ENCODE measurements at regions not wholly inside any gene's neighbourhood (a gene's known extent, or its start where the extent isn't known, plus 50 kb on each side); places are given as distances from the start of the nearest gene placed in this dataset.
A peak's percentile ranks its signal among the peaks of the same experiment; 100 is the strongest.
"Not testable (repeated sequence)": the region's sequence is repeated elsewhere in the genome, so short reads cannot be mapped to it uniquely, and the experiment has no call there.

GRCh38 chr1:30571380-30571779 is 152.0 kb downstream of the MATN1 start:
- DNase-seq (ENCODE audit: low read depth, low spot score) = no peak

GRCh38 chr1:30569384-30569783 is 154.0 kb downstream of the MATN1 start:
- DNase-seq (ENCODE audit: low read depth, low spot score) = peak; percentile 15

- DNase-seq (ENCODE audit: low read depth, low spot score) = no peak
Observed at GRCh38 chr1:30562559-30562958, 160.8 kb downstream of the MATN1 start.

GRCh38 chr1:30551603-30552002 is 171.8 kb downstream of the MATN1 start:
- no peak for DNase-seq (ENCODE audit: low read depth, low spot score)

- DNase-seq (ENCODE audit: low read depth, low spot score) = no peak
Observed at GRCh38 chr1:30550365-30551220, 172.8 kb downstream of the MATN1 start.

GRCh38 chr1:30549872-30550271 is 173.5 kb downstream of the MATN1 start:
- not testable (repeated sequence) for DNase-seq (ENCODE audit: low read depth, low spot score)

GRCh38 chr1:30548294-30548693 is 175.1 kb downstream of the MATN1 start:
- DNase-seq (ENCODE audit: low read depth, low spot score) = no peak

- not testable (repeated sequence) for DNase-seq (ENCODE audit: low read depth, low spot score)
Observed at GRCh38 chr1:30547326-30547725, 176.1 kb downstream of the MATN1 start.

- DNase-seq (ENCODE audit: low read depth, low spot score) = no peak
Observed at GRCh38 chr1:30545365-30545764, 178.0 kb downstream of the MATN1 start.

- DNase-seq (ENCODE audit: low read depth, low spot score) = no peak
Observed at GRCh38 chr1:30541721-30542485, 181.5 kb downstream of the MATN1 start.

GRCh38 chr1:30540611-30541192 is 182.7 kb downstream of the MATN1 start:
- DNase-seq (ENCODE audit: low read depth, low spot score) = no peak

GRCh38 chr1:30539884-30540283 is 183.5 kb downstream of the MATN1 start:
- DNase-seq (ENCODE audit: low read depth, low spot score) = no peak

GRCh38 chr1:30538993-30539867 is 184.2 kb downstream of the MATN1 start:
- DNase-seq (ENCODE audit: low read depth, low spot score) = no peak

GRCh38 chr1:30538226-30538992 is 185.0 kb downstream of the MATN1 start:
- DNase-seq (ENCODE audit: low read depth, low spot score) = no peak

- DNase-seq (ENCODE audit: low read depth, low spot score) = no peak
Observed at GRCh38 chr1:30537279-30537678, 186.1 kb downstream of the MATN1 start.

GRCh38 chr1:30536530-30536929 is 186.9 kb downstream of the MATN1 start:
- DNase-seq (ENCODE audit: low read depth, low spot score) = no peak

GRCh38 chr1:30535595-30536325 is 187.6 kb downstream of the MATN1 start:
- no peak for DNase-seq (ENCODE audit: low read depth, low spot score)

- DNase-seq (ENCODE audit: low read depth, low spot score) = no peak
Observed at GRCh38 chr1:30534551-30534940, 188.8 kb downstream of the MATN1 start.

- DNase-seq (ENCODE audit: low read depth, low spot score) = no peak
Observed at GRCh38 chr1:30533796-30534550, 189.4 kb downstream of the MATN1 start.

All from iPS DF 19.7 (cell line).